Activated T-helper 2 cell treated with anti-CD3 and anti-CD28 coated beads, Interferon-gamma antibody, Interleukin-2, Interleukin-4, amounts not matched to agents 10 μg/mL and 5 μg/mL and 100 μg/mL, durations not matched to agents 14 hours and 24 hours and 36 hours (primary cell): ENCODE measurements at regions not wholly inside any gene's neighbourhood (a gene's known extent, or its start where the extent isn't known, plus 50 kb on each side); places are given as distances from the start of the nearest gene placed in this dataset.

ENCODE experiments used
- DNase-seq: peaks from one replicate; pipeline ENCODE4 v3.0.0; 2021; ENCODE audit warnings: low spot score
- H3K27ac Mint-ChIP-seq: one replicate; pipeline ENCODE4 v1.8.0; 2021; ENCODE audit warnings: mixed read lengths
- H3K27me3 Mint-ChIP-seq: one replicate; pipeline ENCODE4 v1.8.0; 2021; ENCODE audit warnings: low read depth, mixed read lengths
- H3K36me3 Mint-ChIP-seq: one replicate; pipeline ENCODE4 v1.8.0; 2021; ENCODE audit warnings: low read depth, mixed read lengths
- H3K4me1 Mint-ChIP-seq: one replicate; pipeline ENCODE4 v1.8.0; 2021; ENCODE audit warnings: low read depth, mixed read lengths
- H3K4me3 Mint-ChIP-seq: one replicate; pipeline ENCODE4 v1.8.0; 2021; ENCODE audit warnings: low read depth, mild to moderate bottlenecking, moderate library complexity, mixed read lengths
- H3K9me3 Mint-ChIP-seq: one replicate; pipeline ENCODE4 v1.8.0; 2021; ENCODE audit warnings: mixed read lengths
- intact Hi-C: fragments of 100-400 bp; cut with micrococcal nuclease; formaldehyde crosslinking; loops from one replicate; pipeline ENCODE4 v1.15.1; 2023

DNA sequence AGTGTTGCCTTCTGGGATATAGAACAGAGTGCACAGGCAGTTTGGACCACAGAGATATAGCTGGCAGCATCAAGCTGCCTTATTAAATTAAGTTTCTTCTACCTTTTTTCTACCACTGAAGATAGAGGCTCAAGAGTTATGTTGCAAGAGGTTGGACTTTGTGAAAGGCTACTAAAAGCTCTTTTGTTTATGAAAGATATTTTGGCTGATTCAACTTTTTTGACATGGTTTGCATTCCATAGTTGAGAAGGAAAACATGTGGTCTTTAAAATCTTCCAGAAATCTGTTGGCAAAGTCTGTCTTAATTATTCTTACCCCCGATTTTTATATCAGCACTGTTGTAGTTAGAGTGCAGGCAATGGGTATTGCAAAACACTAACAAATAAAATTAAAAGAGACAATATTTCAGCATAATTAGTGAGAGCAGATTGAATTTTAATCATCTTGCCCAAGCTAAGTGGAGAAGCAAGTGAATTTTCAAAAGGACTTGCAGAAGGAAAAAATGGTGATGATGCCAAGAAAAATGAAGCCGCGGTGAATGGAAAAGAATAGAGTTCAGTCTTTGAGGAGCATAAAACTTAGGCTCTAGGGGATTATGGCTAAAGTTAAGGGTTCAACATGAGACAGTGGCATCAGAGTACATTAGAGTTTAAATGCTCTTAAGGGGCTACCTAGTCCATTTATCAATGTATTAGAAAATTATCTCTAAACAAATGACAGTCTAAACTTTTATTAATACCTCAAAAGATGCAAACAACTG, 450.9 kb upstream of the CNTNAP2 start:
- H3K36me3 Mint-ChIP-seq, result no peaks in the 10 kb centered on the region
- no peak overlapping the region for H3K4me3 Mint-ChIP-seq
- no peaks in the 10 kb centered on the region for H3K27me3 Mint-ChIP-seq
- H3K27ac Mint-ChIP-seq, result no peak overlapping the region
- intact Hi-C loops, result no loop called here
- H3K9me3 Mint-ChIP-seq, result peaks cover 32% of the 10 kb centered on the region
- H3K4me1 Mint-ChIP-seq, result no peaks in the 10 kb centered on the region
- DNase-seq, result no peak

DNA sequence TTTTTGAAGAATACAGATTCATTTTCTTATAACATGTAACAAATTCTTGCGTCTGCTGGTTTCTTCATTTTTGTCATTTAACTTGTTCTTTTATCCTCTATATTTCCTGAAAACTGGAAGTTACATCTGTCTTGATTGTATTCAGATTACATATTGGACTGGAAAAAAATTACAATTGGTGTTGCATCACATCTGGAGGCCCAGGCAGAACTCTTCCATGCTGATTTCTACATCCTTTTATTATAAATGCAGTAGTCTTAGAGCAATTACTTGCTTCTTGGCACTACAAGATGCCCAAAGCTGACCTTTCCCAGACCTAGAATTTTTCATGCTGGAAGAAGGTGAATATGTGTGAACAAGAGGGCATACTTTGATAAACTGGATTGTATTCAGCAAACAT, 460.9 kb upstream of the CNTNAP2 start:
- Mint-ChIP-seq H3K4me1 (no peaks in the 10 kb centered on the region), H3K4me3 (no peak overlapping the region), H3K36me3 (no peaks in the 10 kb centered on the region), H3K27me3 (no peaks in the 10 kb centered on the region), H3K9me3 (peaks cover 14% of the 10 kb centered on the region), H3K27ac (no peak overlapping the region)
- no peak for DNase-seq
- intact Hi-C loops, result no loop called here

DNA sequence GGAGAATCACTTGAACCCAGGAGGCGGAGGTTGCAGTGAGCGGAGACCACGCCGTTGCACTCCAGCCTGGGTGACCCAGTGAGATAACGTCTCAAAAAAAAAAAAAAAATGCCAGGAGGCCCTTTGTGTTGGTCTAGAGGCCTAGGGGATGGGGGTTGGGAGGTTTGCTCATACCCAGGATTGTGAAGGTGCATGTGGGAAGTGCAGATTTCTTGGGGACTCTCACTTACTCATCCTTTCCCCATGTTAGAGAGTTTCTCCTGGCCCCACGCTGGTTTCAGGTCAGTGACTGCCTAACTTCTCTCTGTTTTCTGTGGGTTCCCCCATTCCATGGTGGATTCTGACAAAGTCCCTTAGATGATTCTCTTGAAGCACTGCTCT, 471.5 kb upstream of the CNTNAP2 start:
- H3K4me3 Mint-ChIP-seq, result no peak overlapping the region
- DNase-seq, result no peak
- intact Hi-C loops, result no loop called here
- no peak overlapping the region for H3K27ac Mint-ChIP-seq
- H3K9me3 Mint-ChIP-seq, result peaks cover 27% of the 10 kb centered on the region
- no peaks in the 10 kb centered on the region for H3K4me1 Mint-ChIP-seq
- H3K36me3 Mint-ChIP-seq, result no peaks in the 10 kb centered on the region
- no peaks in the 10 kb centered on the region for H3K27me3 Mint-ChIP-seq

DNA sequence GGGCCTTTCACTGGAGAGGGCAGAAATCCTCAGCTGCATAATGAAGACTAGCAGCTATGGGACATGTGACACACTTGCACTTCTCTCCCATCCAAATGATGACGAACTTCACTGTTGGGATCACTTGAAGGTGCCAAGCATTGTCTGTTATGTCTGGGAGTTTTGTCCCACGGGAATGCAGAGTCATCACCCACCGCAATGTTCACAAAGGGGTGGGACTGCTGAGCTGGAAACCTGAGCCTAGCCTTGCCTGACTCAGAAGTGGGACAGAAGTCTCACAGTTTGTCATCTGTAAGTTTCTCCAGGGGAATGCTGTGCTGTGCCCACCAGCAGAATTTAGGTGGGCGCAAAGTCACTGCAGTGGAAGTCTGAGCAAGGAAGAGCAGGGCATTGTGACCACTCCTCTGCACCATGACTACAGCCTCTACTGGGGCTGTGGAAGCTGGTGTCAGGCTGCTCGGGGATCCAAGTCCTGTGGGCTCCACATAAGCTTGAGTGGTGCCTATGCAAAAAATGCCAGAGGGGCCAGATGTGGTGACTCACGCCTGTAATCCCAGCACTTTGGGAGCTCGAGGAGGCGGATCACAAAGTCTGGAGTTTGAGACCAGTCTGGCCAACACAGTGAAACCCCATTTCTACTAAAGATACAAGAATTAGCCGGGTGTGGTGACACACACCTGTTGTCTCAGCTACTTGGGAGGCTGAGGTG, 472.0 kb upstream of the CNTNAP2 start:
- H3K36me3 Mint-ChIP-seq, result no peaks in the 10 kb centered on the region
- H3K4me3 Mint-ChIP-seq, result no peak overlapping the region
- H3K27me3 Mint-ChIP-seq, result no peaks in the 10 kb centered on the region
- no peaks in the 10 kb centered on the region for H3K4me1 Mint-ChIP-seq
- intact Hi-C loops, result no loop called here
- H3K27ac Mint-ChIP-seq, result no peak overlapping the region
- H3K9me3 Mint-ChIP-seq, result peaks cover 27% of the 10 kb centered on the region
- no peak for DNase-seq

DNA sequence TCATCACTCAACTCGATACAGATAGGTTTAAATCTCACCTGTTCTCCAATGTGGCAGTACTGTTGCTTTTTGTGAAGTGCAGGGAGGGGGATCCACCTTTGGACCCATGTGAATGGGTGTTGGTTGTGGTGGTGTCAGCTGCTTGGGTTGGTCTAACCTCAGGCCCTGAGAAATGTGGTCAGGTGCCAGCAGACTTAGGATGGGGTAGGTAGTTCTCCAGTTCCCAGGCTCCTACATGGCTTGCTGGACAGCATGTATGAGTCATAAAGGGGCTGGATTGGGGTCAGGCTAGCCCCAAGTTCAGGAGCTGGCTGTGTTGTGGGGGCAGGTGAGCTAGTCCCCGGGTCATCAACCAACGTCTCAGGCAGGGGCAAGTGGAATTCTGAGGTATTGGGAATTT, 472.6 kb upstream of the CNTNAP2 start:
- no peaks in the 10 kb centered on the region for H3K27me3 Mint-ChIP-seq
- no peak overlapping the region for H3K27ac Mint-ChIP-seq
- no peak for DNase-seq
- peaks cover 27% of the 10 kb centered on the region for H3K9me3 Mint-ChIP-seq
- H3K36me3 Mint-ChIP-seq, result no peaks in the 10 kb centered on the region
- intact Hi-C loops, result no loop called here
- no peaks in the 10 kb centered on the region for H3K4me1 Mint-ChIP-seq
- H3K4me3 Mint-ChIP-seq, result no peak overlapping the region

DNA sequence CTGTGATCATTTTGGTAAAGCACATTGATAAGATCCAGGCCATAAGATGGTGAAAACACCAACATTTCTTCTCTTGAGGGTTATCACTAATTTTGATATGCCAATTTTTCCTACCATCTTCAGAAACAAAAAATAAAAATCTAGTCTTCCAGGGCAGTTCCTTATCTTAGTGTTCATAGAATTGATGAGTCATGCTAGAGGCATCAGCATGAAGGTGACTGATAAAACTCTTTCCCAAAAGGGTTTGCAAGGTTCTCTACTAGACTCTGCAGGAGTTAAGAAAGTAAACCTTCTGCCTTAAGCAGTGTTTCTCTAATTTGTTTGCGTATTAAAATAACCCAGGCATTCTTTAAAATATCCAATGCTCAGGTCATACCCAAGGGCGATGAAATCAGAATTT, 483.1 kb upstream of the CNTNAP2 start:
- Mint-ChIP-seq H3K4me1 (no peaks in the 10 kb centered on the region), H3K27me3 (no peaks in the 10 kb centered on the region), H3K36me3 (no peaks in the 10 kb centered on the region), H3K4me3 (no peak overlapping the region), H3K27ac (no peak overlapping the region), H3K9me3 (peaks cover 11% of the 10 kb centered on the region)
- intact Hi-C loops, result no loop called here
- no peak for DNase-seq

DNA sequence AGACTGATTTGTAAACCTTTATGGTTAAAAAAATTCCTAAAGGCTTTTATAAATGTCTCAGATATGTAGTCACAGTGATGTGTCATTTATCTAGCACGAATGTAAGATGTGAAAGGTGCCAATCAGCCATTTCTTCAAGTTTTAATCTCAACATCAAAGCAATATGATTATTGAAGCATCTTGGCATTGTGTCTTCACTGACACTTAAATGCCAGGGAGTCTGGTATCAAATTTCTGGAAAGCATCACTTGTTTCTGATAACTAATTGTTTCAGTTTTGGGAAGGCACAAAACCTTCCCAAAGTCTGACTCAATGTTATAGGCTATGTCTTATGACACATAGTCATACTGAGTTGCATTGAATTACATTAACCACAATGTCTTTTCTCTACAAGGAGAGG, 492.0 kb upstream of the CNTNAP2 start:
- DNase-seq, result no peak
- peaks cover 14% of the 10 kb centered on the region for H3K9me3 Mint-ChIP-seq
- no peaks in the 10 kb centered on the region for H3K36me3 Mint-ChIP-seq
- no peaks in the 10 kb centered on the region for H3K27me3 Mint-ChIP-seq
- H3K4me3 Mint-ChIP-seq, result no peak overlapping the region
- no peak overlapping the region for H3K27ac Mint-ChIP-seq
- no peaks in the 10 kb centered on the region for H3K4me1 Mint-ChIP-seq
- intact Hi-C loops, result no loop called here

DNA sequence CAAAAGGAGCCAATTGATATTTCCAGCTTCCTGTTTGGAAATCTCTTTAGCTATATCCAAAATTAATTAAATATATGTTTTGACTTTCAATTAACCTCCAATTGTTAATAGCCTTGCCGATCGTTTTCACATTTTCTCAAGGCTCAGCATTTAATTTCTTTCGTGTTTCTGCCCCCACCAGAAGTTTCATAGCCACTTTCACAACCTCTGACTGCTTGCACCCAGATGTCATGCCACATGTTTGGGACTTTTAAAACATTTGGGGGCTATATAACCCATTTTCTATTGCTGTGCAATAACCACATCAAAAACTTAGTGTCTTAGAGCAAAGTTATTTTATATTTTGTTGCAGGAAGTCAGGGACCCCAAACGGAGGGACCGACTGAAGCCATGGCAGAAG, 510.6 kb upstream of the CNTNAP2 start:
- Mint-ChIP-seq H3K27ac (no peak overlapping the region), H3K27me3 (no peaks in the 10 kb centered on the region), H3K4me1 (no peaks in the 10 kb centered on the region), H3K36me3 (no peaks in the 10 kb centered on the region), H3K9me3 (peaks cover 28% of the 10 kb centered on the region), H3K4me3 (no peak overlapping the region)
- intact Hi-C loops, result no loop called here
- DNase-seq, result no peak

DNA sequence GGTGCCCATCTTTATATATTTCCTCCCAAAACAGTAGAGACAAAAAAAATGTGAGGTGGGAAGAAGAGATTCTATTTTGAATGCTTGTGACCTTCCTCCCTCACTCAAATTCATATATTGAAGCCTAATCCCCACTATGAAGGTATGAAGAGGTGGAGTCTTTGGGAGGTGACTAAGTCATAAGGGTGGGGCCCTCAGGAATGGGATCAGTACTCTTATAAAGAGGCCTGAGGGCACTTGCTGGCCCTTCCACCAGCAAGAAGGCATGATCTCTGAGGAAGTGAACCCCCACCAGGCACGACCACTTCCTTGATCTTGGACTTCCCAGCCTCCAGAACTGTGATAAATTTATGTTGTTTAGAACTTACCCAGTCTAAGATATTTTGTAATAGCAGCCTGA, 517.2 kb upstream of the CNTNAP2 start:
- no peaks in the 10 kb centered on the region for H3K36me3 Mint-ChIP-seq
- no peaks in the 10 kb centered on the region for H3K27me3 Mint-ChIP-seq
- H3K4me3 Mint-ChIP-seq, result no peak overlapping the region
- intact Hi-C loops, result no loop called here
- DNase-seq, result no peak
- no peak overlapping the region for H3K27ac Mint-ChIP-seq
- no peaks in the 10 kb centered on the region for H3K4me1 Mint-ChIP-seq
- H3K9me3 Mint-ChIP-seq, result peaks cover 3% of the 10 kb centered on the region

DNA sequence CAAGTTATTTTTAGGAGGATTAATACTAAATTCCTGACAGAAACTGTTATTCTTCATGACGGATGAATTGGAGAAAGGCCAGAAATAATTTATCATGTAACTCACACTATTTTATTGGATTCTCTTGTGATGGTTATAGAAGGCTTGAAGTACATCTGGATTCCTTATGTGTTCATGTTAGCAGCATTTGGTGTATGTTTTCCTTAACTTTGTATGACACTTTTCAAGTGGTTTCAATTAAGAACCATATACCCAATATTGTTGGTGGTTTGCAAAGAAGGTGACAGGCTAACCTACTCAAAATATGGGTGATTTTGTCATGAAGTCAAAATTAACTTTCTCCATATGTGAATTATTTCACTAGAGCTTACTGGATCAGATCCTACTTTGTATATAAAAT, 532.2 kb upstream of the CNTNAP2 start:
- Mint-ChIP-seq H3K27ac (no peak overlapping the region), H3K9me3 (peaks cover 18% of the 10 kb centered on the region), H3K4me3 (no peak overlapping the region), H3K27me3 (no peaks in the 10 kb centered on the region), H3K4me1 (no peaks in the 10 kb centered on the region), H3K36me3 (no peaks in the 10 kb centered on the region)
- intact Hi-C loops, result no loop called here
- no peak for DNase-seq

DNA sequence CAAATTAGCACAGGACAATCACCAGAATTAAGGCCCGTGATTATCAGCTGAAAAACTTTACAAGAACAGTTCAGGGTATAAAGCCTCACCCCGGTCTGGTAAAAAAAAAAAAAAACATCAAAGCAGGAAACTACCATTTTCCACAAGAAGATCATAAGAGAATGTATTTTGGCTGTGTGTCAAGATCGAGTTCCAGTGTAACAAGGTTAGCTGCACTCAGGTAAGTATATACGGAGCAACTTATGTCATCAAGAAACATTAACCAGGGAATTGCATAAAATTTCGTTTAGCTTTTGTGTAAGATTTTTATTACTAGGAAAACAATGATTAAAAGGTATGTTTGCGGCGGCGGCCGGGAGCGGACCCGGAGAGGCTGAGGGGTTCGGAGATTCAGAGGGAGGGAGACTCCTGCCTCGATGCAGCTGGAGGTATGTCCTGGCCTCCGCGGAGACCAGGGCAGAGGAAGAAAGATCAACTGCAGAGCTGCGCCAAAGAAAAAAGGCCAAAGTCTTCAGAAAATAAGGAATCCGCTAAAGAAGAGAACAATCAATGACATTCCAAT, 533.8 kb upstream of the CNTNAP2 start:
- H3K4me3 Mint-ChIP-seq, result no peak overlapping the region
- no peaks in the 10 kb centered on the region for H3K27me3 Mint-ChIP-seq
- H3K27ac Mint-ChIP-seq, result no peak overlapping the region
- H3K9me3 Mint-ChIP-seq, result peaks cover 24% of the 10 kb centered on the region
- H3K4me1 Mint-ChIP-seq, result no peaks in the 10 kb centered on the region
- no peaks in the 10 kb centered on the region for H3K36me3 Mint-ChIP-seq
- no peak for DNase-seq
- intact Hi-C loops, result no loop called here

DNA sequence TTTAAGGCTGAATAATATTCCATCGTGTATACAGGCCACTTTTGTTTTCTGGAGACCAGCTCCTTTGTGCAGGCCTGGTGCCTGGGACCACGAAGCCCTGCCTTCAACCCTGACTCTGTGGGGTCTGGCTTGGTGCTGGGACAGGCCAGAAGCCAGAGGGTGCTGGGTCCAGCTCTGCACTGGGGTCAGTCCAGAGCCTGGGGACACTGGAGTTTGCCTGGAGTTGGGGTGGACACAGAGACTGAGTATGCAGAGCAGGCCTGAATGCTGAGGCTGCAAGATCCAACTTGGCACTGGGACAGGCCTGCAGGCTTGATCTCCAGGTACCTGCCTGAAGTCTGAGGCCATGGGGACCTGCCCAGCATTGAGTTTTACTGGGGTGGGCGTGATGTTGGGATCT, 558.8 kb upstream of the CNTNAP2 start:
- DNase-seq, result no peak
- intact Hi-C loops, result no loop called here
- H3K4me1 Mint-ChIP-seq, result no peaks in the 10 kb centered on the region
- no peaks in the 10 kb centered on the region for H3K27me3 Mint-ChIP-seq
- peaks cover 9% of the 10 kb centered on the region for H3K9me3 Mint-ChIP-seq
- H3K27ac Mint-ChIP-seq, result no peak overlapping the region
- no peaks in the 10 kb centered on the region for H3K36me3 Mint-ChIP-seq
- H3K4me3 Mint-ChIP-seq, result no peak overlapping the region

DNA sequence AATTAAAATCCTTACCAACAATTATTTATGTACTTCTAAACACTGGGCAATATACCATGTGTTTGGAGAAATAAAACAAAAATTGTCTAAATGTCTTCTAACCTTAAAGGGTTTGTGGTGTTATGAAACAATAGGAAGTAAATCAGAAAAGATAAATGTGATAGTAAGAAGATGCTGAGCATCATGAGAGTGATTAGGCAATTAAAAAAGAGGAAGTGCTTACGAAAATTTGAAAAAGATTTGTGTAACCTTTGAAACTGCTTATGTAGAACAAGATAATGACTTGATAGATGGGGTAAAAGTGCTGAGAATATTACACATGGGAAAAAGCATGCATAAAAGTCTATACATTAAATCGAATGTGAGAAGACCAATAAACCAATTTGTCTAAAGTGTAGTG, 573.4 kb upstream of the CNTNAP2 start:
- H3K4me1 Mint-ChIP-seq, result no peaks in the 10 kb centered on the region
- DNase-seq, result no peak
- no peak overlapping the region for H3K27ac Mint-ChIP-seq
- H3K36me3 Mint-ChIP-seq, result no peaks in the 10 kb centered on the region
- H3K27me3 Mint-ChIP-seq, result no peaks in the 10 kb centered on the region
- H3K9me3 Mint-ChIP-seq, result peaks cover 4% of the 10 kb centered on the region
- intact Hi-C loops, result no loop called here
- no peak overlapping the region for H3K4me3 Mint-ChIP-seq
